ENCODE measurements at regions not wholly inside any gene's neighbourhood (a gene's known extent, or its start where the extent isn't known, plus 50 kb on each side); places are given as distances from the start of the nearest gene placed in this dataset.

GRCh38 chr17:79560527-79560926, 50.3 kb downstream of the RBFOX3 start:
- Histone ChIP-seq H3K9me2 (ENCODE audit: insufficient read depth) (no peaks in the 10 kb centered on the region), H3K79me2 (ENCODE audit: insufficient read depth) (no peaks in the 10 kb centered on the region), H3K27me3 (replicated peaks; ENCODE audit: insufficient read depth) (no peaks in the 10 kb centered on the region), H3K9me3 (ENCODE audit: low read depth) (no peaks in the 10 kb centered on the region), H3K9ac (no peak overlapping the region), H3K36me3 (ENCODE audit: low read depth) (no peaks in the 10 kb centered on the region), H4K20me1 (ENCODE audit: insufficient read depth) (no peaks in the 10 kb centered on the region), H3K4me1 (ENCODE audit: insufficient read depth) (no peaks in the 10 kb centered on the region), H3K27ac (no peak overlapping the region), H3K4me3 (no peak overlapping the region), H3K4me2 (ENCODE audit: unreplicated experiment) (no peak overlapping the region), H2AFZ (no peak overlapping the region), H3F3A (ENCODE audit: insufficient read depth) (no peaks in the 10 kb centered on the region)
- DNase-seq: no peak
- in situ Hi-C loops (cut with MboI): no loop called here
- TF ChIP-seq EZH2 (IDR thresholded peaks at IDR 0.05; ENCODE audit: insufficient read depth, poor library complexity, severe bottlenecking): no peak
- no peak for TF ChIP-seq EZH2phosphoT487 (IDR thresholded peaks at IDR 0.05; ENCODE audit: insufficient read depth, low read depth)
- WGBS, 2 experiments (ENCODE audit: low coverage in 1 of 2, low lambda C conversion rate in 2 of 2, missing lambda C conversion rate in 2 of 2): 55 to 61% methylated on average over 10 to 13 of the region's 13 CpGs

GRCh38 chr17:79559111-79559887, 51.6 kb downstream of the RBFOX3 start:
- Histone ChIP-seq H3K27me3 (replicated peaks; ENCODE audit: insufficient read depth) (no peaks in the 10 kb centered on the region), H4K20me1 (ENCODE audit: insufficient read depth) (no peaks in the 10 kb centered on the region), H3K9me3 (ENCODE audit: low read depth) (no peaks in the 10 kb centered on the region), H3K79me2 (ENCODE audit: insufficient read depth) (no peaks in the 10 kb centered on the region), H3K4me2 (ENCODE audit: unreplicated experiment) (no peak overlapping the region), H3K27ac (no peak overlapping the region), H3F3A (ENCODE audit: insufficient read depth) (no peaks in the 10 kb centered on the region), H3K9ac (no peak overlapping the region), H3K4me3 (no peak overlapping the region), H3K36me3 (ENCODE audit: low read depth) (no peaks in the 10 kb centered on the region), H3K4me1 (ENCODE audit: insufficient read depth) (no peaks in the 10 kb centered on the region), H3K9me2 (ENCODE audit: insufficient read depth) (no peaks in the 10 kb centered on the region), H2AFZ (no peak overlapping the region)
- 57 to 60% methylated on average over 1 to 2 of the region's 2 CpGs for WGBS, 2 experiments (ENCODE audit: low coverage in 1 of 2, low lambda C conversion rate in 2 of 2, missing lambda C conversion rate in 2 of 2)
- in situ Hi-C loops (cut with MboI): no loop called here
- TF ChIP-seq EZH2 (IDR thresholded peaks at IDR 0.05; ENCODE audit: insufficient read depth, poor library complexity, severe bottlenecking): no peak
- TF ChIP-seq EZH2phosphoT487 (IDR thresholded peaks at IDR 0.05; ENCODE audit: insufficient read depth, low read depth): no peak
- DNase-seq: no peak

- in situ Hi-C loops (cut with MboI): no loop called here
- Histone ChIP-seq H3K4me2 (ENCODE audit: unreplicated experiment) (no peak overlapping the region), H3K79me2 (ENCODE audit: insufficient read depth) (no peaks in the 10 kb centered on the region), H2AFZ (no peak overlapping the region), H3K27ac (no peak overlapping the region), H3K27me3 (replicated peaks; ENCODE audit: insufficient read depth) (no peaks in the 10 kb centered on the region), H3F3A (ENCODE audit: insufficient read depth) (no peaks in the 10 kb centered on the region), H3K9me2 (ENCODE audit: insufficient read depth) (no peaks in the 10 kb centered on the region), H3K4me3 (no peak overlapping the region), H3K9ac (no peak overlapping the region), H3K4me1 (ENCODE audit: insufficient read depth) (no peaks in the 10 kb centered on the region), H4K20me1 (ENCODE audit: insufficient read depth) (no peaks in the 10 kb centered on the region), H3K36me3 (ENCODE audit: low read depth) (no peaks in the 10 kb centered on the region), H3K9me3 (ENCODE audit: low read depth) (no peaks in the 10 kb centered on the region)
- TF ChIP-seq EZH2 (IDR thresholded peaks at IDR 0.05; ENCODE audit: insufficient read depth, poor library complexity, severe bottlenecking): no peak
- no peak for DNase-seq
- 15 to 16% methylated on average over 24 of the region's 24 CpGs for WGBS, 2 experiments (ENCODE audit: low coverage in 1 of 2, low lambda C conversion rate in 2 of 2, missing lambda C conversion rate in 2 of 2)
Observed at GRCh38 chr17:79558091-79558900, 52.6 kb downstream of the RBFOX3 start.

- H3F3A ChIP-seq (ENCODE audit: insufficient read depth): no peaks in the 10 kb centered on the region
- H3K27ac ChIP-seq: no peak overlapping the region
- H3K9me3 ChIP-seq (ENCODE audit: low read depth): no peaks in the 10 kb centered on the region
- H3K79me2 ChIP-seq (ENCODE audit: insufficient read depth): no peaks in the 10 kb centered on the region
- no peaks in the 10 kb centered on the region for H4K20me1 ChIP-seq (ENCODE audit: insufficient read depth)
- H3K4me2 ChIP-seq (ENCODE audit: unreplicated experiment): no peak overlapping the region
- in situ Hi-C loops (cut with MboI): no loop called here
- H3K4me3 ChIP-seq: no peak overlapping the region
- no peak overlapping the region for H2AFZ ChIP-seq
- no peaks in the 10 kb centered on the region for H3K9me2 ChIP-seq (ENCODE audit: insufficient read depth)
- H3K4me1 ChIP-seq (ENCODE audit: insufficient read depth): no peaks in the 10 kb centered on the region
- no peaks in the 10 kb centered on the region for H3K36me3 ChIP-seq (ENCODE audit: low read depth)
- H3K9ac ChIP-seq: no peak overlapping the region
- 47 to 50% methylated on average over 21 to 22 of the region's 22 CpGs for WGBS, 2 experiments (ENCODE audit: low coverage in 1 of 2, low lambda C conversion rate in 2 of 2, missing lambda C conversion rate in 2 of 2)
- no peak for DNase-seq
- no peaks in the 10 kb centered on the region for H3K27me3 ChIP-seq (replicated peaks; ENCODE audit: insufficient read depth)
- TF ChIP-seq EZH2phosphoT487 (IDR thresholded peaks at IDR 0.05; ENCODE audit: insufficient read depth, low read depth): no peak
- no peak for TF ChIP-seq EZH2 (IDR thresholded peaks at IDR 0.05; ENCODE audit: insufficient read depth, poor library complexity, severe bottlenecking)
Observed at GRCh38 chr17:79557276-79558090, 53.4 kb downstream of the RBFOX3 start.

All from GM23248 (cell line).